ENCODE measurements at regions not wholly inside any gene's neighbourhood (a gene's known extent, or its start where the extent isn't known, plus 50 kb on each side); places are given as distances from the start of the nearest gene placed in this dataset.
"Not testable (repeated sequence)": the region's sequence is repeated elsewhere in the genome, so short reads cannot be mapped to it uniquely, and the experiment has no call there.

GRCh38 chr14:59057551-59057950 is 130.9 kb upstream of the DAAM1 start:
- TF ChIP-seq, protein P1, sequence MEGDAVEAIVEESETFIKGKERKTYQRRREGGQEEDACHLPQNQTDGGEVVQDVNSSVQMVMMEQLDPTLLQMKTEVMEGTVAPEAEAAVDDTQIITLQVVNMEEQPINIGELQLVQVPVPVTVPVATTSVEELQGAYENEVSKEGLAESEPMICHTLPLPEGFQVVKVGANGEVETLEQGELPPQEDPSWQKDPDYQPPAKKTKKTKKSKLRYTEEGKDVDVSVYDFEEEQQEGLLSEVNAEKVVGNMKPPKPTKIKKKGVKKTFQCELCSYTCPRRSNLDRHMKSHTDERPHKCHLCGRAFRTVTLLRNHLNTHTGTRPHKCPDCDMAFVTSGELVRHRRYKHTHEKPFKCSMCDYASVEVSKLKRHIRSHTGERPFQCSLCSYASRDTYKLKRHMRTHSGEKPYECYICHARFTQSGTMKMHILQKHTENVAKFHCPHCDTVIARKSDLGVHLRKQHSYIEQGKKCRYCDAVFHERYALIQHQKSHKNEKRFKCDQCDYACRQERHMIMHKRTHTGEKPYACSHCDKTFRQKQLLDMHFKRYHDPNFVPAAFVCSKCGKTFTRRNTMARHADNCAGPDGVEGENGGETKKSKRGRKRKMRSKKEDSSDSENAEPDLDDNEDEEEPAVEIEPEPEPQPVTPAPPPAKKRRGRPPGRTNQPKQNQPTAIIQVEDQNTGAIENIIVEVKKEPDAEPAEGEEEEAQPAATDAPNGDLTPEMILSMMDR (IDR thresholded peaks at IDR 0.05; ENCODE audit: low read depth, low read length, missing control alignments), result no peak
- DNase-seq (ENCODE audit: low read depth), result no peak
- H3K4me3 ChIP-seq (ENCODE audit: low read depth, low read length), result no peak overlapping the region

- not testable (repeated sequence) for DNase-seq (ENCODE audit: low read depth); H3K4me3 ChIP-seq (ENCODE audit: low read depth, low read length)
Measured at GRCh38 chr14:59058776-59059175, 129.7 kb upstream of the DAAM1 start.

GRCh38 chr14:59060841-59061240 is 127.6 kb upstream of the DAAM1 start:
- TF ChIP-seq, protein P1 (IDR thresholded peaks at IDR 0.05; ENCODE audit: low read depth, low read length, missing control alignments), result no peak
- H3K4me3 ChIP-seq (ENCODE audit: low read depth, low read length), result no peak overlapping the region
- DNase-seq (ENCODE audit: low read depth), result no peak

DNA sequence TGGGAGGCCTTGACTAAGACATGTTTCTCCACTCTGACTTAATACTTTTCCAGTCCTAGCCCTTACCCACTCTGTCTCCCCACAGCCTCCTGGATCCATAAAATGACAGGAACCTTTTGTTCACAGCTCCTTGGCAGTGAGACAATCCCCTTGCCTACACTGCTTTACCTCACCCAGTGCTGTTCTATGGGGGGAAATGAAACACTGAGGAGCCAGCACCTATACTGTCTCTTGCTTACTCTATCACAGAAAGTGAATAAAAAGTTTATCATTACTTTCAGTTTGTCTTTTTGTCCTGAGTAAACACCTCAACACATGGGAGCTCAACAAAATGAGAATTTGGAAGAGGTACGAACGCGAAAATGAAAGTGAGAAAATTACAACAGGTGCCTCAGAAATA is 127.2 kb upstream of the DAAM1 start:
- TF ChIP-seq, protein P1 (IDR thresholded peaks at IDR 0.05; ENCODE audit: low read depth, low read length, missing control alignments), result no peak
- no peak overlapping the region for H3K4me3 ChIP-seq (ENCODE audit: low read depth, low read length)
- no peak for DNase-seq (ENCODE audit: low read depth)

DNA sequence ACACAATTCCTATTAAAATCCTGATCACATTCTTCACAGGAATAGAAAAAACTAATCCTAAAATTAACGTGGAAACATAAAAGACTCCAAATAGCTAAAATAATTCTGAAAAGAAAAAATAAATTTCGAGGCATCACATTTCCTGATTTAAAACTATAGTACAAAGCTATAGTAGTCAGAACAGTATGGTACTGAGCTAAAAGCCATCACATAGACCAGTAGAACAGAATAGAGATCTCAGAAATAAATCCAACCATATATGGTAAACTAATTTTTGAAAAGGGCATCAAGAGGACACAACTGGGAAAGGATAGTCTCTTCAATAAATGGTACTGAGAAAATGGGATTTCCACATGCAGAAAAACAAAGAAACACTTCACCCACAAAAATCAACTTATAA is 125.2 kb upstream of the DAAM1 start:
- DNase-seq (ENCODE audit: low read depth), result no peak
- TF ChIP-seq, protein P1 (IDR thresholded peaks at IDR 0.05; ENCODE audit: low read depth, low read length, missing control alignments), result no peak

DNA sequence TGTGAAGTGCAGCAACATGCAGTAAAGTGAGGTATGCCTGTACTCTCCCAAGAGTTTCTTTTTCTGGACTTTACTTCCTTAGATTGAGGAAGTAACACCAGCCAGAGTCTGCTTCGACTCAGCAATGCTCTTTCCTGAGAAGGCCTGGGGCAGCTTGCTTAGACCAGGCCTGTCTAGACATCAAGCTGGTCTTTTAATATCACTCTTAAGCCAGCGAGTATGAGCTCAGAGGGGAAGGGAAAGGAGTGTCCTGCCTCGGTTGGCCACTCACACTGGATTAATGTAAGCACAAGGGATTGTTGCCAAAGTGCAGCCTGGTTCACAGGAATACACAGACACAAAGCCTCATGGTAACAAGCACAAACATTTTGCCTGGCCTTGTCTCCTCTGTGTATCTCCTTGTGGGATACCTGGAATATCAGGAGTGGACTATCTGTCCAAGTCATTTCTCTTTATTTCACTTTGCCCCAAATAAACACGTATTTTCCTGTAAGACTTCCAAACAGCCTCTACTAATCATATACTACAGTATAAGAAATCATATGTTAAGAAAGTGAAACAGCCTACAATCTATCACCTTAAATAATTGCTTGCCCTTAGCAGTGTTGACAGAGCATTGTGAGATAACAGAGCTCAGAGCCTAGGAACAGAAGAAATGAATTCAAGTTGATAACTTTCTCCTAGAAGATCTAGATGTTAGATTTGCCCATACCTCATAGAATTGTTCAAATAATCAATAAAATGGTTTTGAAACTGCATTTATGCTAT is 121.2 kb upstream of the DAAM1 start:
- no peak for DNase-seq (ENCODE audit: low read depth)
- TF ChIP-seq, protein P1 (IDR thresholded peaks at IDR 0.05; ENCODE audit: low read depth, low read length, missing control alignments), result no peak
- H3K4me3 ChIP-seq (ENCODE audit: low read depth, low read length), result no peak overlapping the region

More for the DNA sequence above, 125.2 kb upstream of the DAAM1 start:
- no peak overlapping the region for H3K4me3 ChIP-seq (ENCODE audit: low read depth, low read length)

DNA sequence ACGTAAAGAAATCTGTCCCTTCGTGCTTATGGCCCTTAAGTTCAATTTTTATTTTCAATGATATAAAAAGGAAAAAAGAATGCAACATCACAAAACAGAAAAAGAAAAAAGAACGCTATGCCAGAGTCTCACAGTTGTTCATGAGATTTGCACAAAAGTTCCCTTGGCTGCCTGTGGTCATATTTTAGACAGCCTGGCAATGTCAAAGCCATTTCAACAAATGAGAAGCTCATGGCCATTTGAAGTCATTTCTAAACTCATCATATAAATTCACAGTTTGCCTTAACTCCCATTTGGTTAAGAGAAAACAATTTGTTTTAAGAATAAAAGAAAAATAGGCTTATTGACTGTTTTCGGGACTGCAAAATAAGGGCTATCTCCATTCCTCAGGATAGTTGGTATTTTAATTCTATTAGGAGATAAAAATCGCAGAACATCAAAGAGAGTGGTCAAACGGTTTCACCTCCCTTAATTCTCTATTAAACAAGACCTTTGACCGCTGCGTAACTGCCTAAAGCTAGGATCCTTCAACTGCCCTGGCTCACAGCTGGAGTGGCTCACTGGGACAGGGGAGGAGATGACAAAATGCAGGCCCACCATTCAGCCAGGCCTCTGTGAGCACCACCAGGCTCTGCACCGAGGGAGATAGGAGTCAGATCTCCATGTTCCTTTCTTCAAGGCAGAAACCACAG is 119.2 kb upstream of the DAAM1 start:
- no peak for DNase-seq (ENCODE audit: low read depth)
- H3K4me3 ChIP-seq (ENCODE audit: low read depth, low read length), result no peak overlapping the region
- TF ChIP-seq, protein P1 (IDR thresholded peaks at IDR 0.05; ENCODE audit: low read depth, low read length, missing control alignments), result no peak
